ENCODE measurements at regions not wholly inside any gene's neighbourhood (a gene's known extent, or its start where the extent isn't known, plus 50 kb on each side); places are given as distances from the start of the nearest gene placed in this dataset.

GRCh38 chr10:4567637-4568036, 258.4 kb upstream of the AKR1E2 start:
- intact Hi-C loops (cut with micrococcal nuclease): no loop called here
- Histone ChIP-seq H2AFZ (ENCODE audit: low read length) (no peak overlapping the region), H4K20me1 (ENCODE audit: low read length) (no peaks in the 10 kb centered on the region), H3K4me1 (ENCODE audit: insufficient read depth, low read length) (no peaks in the 10 kb centered on the region), H3K36me3 (ENCODE audit: low read depth, low read length) (no peaks in the 10 kb centered on the region), H3K27ac (ENCODE audit: low read length) (no peak overlapping the region), H3K9ac (ENCODE audit: low read length) (no peak overlapping the region), H3F3A (ENCODE audit: low read length, unreplicated experiment) (no peaks in the 10 kb centered on the region), H3K4me3 (ENCODE audit: low read length) (no peak overlapping the region), H3K27me3 (ENCODE audit: low read length) (no peaks in the 10 kb centered on the region), H3K4me2 (ENCODE audit: low read length) (no peak overlapping the region), H3K9me3 (ENCODE audit: low read length) (no peaks in the 10 kb centered on the region), H3K9me2 (replicated peaks; ENCODE audit: low read length) (no peaks in the 10 kb centered on the region), H3K79me2 (ENCODE audit: low read length) (no peaks in the 10 kb centered on the region)
- BruUV-seq (replicated peaks): no TSS peak
- TF ChIP-seq CTCF (conservative IDR thresholded peaks at IDR 0.05; ENCODE audit: low read depth, low read length) (no peak), EZH2 (IDR thresholded peaks at IDR 0.05; ENCODE audit: low read length, unreplicated experiment) (no peak), EZH2phosphoT487 (IDR thresholded peaks at IDR 0.05; ENCODE audit: borderline replicate concordance, low read length) (no peak)
- ChIA-PET CTCF (no interaction called here), POLR2A (ENCODE audit: unreplicated experiment) (interaction anchor here (0.7 kb wide), 1 partner anchor 158 kb away, joined by 6 read pairs; no protein-coding TSS in a partner anchor)
- DNase-seq (no peak), ATAC-seq (peak; percentile 61)

DNA sequence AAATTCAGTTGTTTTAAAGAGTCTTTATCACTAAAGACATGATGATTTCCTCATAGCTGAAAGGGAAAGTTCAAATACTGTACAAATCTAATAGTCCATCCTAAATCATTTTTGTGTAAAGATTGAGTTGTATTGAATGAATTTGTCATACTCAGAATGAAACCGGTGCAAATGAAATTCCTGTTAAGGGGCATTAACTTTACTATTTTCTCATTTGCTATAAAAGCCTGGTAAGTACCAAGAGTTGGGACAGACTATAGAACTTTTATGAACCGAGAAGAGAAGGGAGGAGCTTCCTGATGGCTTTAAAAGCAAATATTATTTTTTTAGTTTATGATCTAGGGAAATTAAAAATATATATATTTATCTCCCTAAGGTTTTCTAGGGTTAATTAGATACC, 260.0 kb upstream of the AKR1E2 start:
- H3F3A ChIP-seq (ENCODE audit: low read length, unreplicated experiment): no peaks in the 10 kb centered on the region
- no peaks in the 10 kb centered on the region for H3K9me3 ChIP-seq (ENCODE audit: low read length)
- H3K27me3 ChIP-seq (ENCODE audit: low read length): no peaks in the 10 kb centered on the region
- H3K9me2 ChIP-seq (replicated peaks; ENCODE audit: low read length): no peaks in the 10 kb centered on the region
- ATAC-seq: no peak
- no peak overlapping the region for H2AFZ ChIP-seq (ENCODE audit: low read length)
- H3K27ac ChIP-seq (ENCODE audit: low read length): no peak overlapping the region
- TF ChIP-seq CTCF (conservative IDR thresholded peaks at IDR 0.05; ENCODE audit: low read depth, low read length) (no peak), EZH2phosphoT487 (IDR thresholded peaks at IDR 0.05; ENCODE audit: borderline replicate concordance, low read length) (no peak), EZH2 (IDR thresholded peaks at IDR 0.05; ENCODE audit: low read length, unreplicated experiment) (no peak)
- H4K20me1 ChIP-seq (ENCODE audit: low read length): no peaks in the 10 kb centered on the region
- H3K9ac ChIP-seq (ENCODE audit: low read length): no peak overlapping the region
- H3K79me2 ChIP-seq (ENCODE audit: low read length): no peaks in the 10 kb centered on the region
- H3K4me1 ChIP-seq (ENCODE audit: insufficient read depth, low read length): no peaks in the 10 kb centered on the region
- no peak for DNase-seq
- ChIA-PET CTCF (no interaction called here), POLR2A (ENCODE audit: unreplicated experiment) (no interaction called here)
- BruUV-seq (replicated peaks): no TSS peak
- no peaks in the 10 kb centered on the region for H3K36me3 ChIP-seq (ENCODE audit: low read depth, low read length)
- H3K4me2 ChIP-seq (ENCODE audit: low read length): no peak overlapping the region
- H3K4me3 ChIP-seq (ENCODE audit: low read length): no peak overlapping the region
- intact Hi-C loops (cut with micrococcal nuclease): no loop called here

GRCh38 chr10:4561296-4561695, 264.7 kb upstream of the AKR1E2 start:
- intact Hi-C loops (cut with micrococcal nuclease): no loop called here
- DNase-seq (no peak), ATAC-seq (no peak)
- CTCF ChIA-PET: no interaction called here
- Histone ChIP-seq H3K4me1 (ENCODE audit: insufficient read depth, low read length) (no peaks in the 10 kb centered on the region), H2AFZ (ENCODE audit: low read length) (no peak overlapping the region), H3K79me2 (ENCODE audit: low read length) (no peaks in the 10 kb centered on the region), H3K36me3 (ENCODE audit: low read depth, low read length) (no peaks in the 10 kb centered on the region), H4K20me1 (ENCODE audit: low read length) (no peaks in the 10 kb centered on the region), H3K9me2 (replicated peaks; ENCODE audit: low read length) (no peaks in the 10 kb centered on the region), H3K4me2 (ENCODE audit: low read length) (no peak overlapping the region), H3K27me3 (ENCODE audit: low read length) (no peaks in the 10 kb centered on the region), H3K9me3 (ENCODE audit: low read length) (no peaks in the 10 kb centered on the region), H3K4me3 (ENCODE audit: low read length) (no peak overlapping the region), H3K9ac (ENCODE audit: low read length) (no peak overlapping the region), H3F3A (ENCODE audit: low read length, unreplicated experiment) (no peaks in the 10 kb centered on the region), H3K27ac (ENCODE audit: low read length) (no peak overlapping the region)
- TF ChIP-seq EZH2phosphoT487 (IDR thresholded peaks at IDR 0.05; ENCODE audit: borderline replicate concordance, low read length) (no peak), EZH2 (IDR thresholded peaks at IDR 0.05; ENCODE audit: low read length, unreplicated experiment) (no peak), CTCF (conservative IDR thresholded peaks at IDR 0.05; ENCODE audit: low read depth, low read length) (no peak)
- POLR2A ChIA-PET (ENCODE audit: unreplicated experiment): no interaction called here
- no TSS peak for BruUV-seq (replicated peaks)

All from PC-3 (cell line).